ENCODE measurements at regions not wholly inside any gene's neighbourhood (a gene's known extent, or its start where the extent isn't known, plus 50 kb on each side); places are given as distances from the start of the nearest gene placed in this dataset.

DNA sequence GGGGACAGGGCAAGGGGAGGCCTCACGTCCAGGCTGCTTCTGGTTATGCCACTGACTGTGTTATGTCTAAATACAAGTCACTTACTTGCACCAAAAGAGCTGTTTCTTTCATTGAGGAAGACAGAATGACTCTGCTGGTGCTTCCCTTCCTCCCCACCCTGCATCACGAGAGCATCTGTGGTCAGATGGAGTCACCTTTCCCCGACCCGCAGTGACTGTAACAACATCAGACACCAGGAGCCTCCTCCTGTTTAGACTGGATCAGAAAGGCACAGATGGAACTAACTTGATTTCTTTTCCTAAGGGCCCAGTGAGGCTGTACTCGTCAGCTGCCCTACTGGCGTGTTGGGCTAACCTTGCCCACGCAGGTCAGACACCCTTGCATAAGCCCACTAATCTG, 90.3 kb upstream of the ZNF536 start:
- TF ChIP-seq CTCF (IDR thresholded peaks at IDR 0.05; ENCODE audit: borderline replicate concordance, insufficient read depth, low read depth, low read length), result no peak
- no peak overlapping the region for H3K4me3 ChIP-seq (ENCODE audit: low read depth, low read length)

DNA sequence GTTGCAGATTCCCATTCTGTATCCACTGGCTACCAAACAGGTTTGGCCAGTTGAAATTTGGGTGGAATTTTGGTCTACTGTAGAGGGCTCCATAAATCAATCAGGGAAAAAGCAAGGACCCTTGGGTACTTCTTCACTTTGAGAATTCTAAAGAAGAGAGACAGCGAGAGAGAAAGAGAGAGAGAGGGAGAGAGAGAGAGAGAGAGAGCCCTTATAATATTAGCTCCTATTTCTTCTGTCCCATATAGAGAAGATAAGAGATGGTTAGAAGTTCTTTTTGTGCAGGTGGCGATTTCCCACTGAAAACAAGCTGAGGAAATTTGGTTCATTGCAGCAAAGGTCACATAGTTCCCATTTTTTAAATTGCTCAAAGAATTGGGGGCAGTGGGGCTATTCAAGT, 88.6 kb upstream of the ZNF536 start:
- no peak overlapping the region for H3K4me3 ChIP-seq (ENCODE audit: low read depth, low read length)
- TF ChIP-seq CTCF (IDR thresholded peaks at IDR 0.05; ENCODE audit: borderline replicate concordance, insufficient read depth, low read depth, low read length), result no peak

- TF ChIP-seq CTCF (IDR thresholded peaks at IDR 0.05; ENCODE audit: borderline replicate concordance, insufficient read depth, low read depth, low read length), result no peak
- H3K4me3 ChIP-seq (ENCODE audit: low read depth, low read length), result no peak overlapping the region
These were observed 88.0 kb upstream of the ZNF536 start for GRCh38 chr19:30284209-30284608.

DNA sequence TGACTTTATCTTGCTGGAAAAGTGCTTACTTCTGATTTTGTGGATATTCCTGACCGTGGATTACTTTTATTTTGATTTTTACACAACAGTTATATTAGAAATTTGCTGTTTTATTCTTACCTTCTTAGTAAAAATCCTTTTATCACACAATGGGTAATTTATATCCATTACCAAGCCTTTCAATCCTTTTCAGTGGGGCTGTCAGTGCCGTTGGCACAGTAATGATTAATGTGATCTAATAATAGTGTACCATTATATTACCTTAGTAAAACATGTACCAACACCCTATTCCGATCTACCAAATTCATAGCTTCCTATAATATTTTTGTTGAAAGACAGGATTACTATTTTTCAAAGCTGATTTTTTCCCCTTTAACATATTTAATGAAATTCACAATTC, 87.3 kb upstream of the ZNF536 start:
- no peak for TF ChIP-seq CTCF (IDR thresholded peaks at IDR 0.05; ENCODE audit: borderline replicate concordance, insufficient read depth, low read depth, low read length)
- no peak overlapping the region for H3K4me3 ChIP-seq (ENCODE audit: low read depth, low read length)

DNA sequence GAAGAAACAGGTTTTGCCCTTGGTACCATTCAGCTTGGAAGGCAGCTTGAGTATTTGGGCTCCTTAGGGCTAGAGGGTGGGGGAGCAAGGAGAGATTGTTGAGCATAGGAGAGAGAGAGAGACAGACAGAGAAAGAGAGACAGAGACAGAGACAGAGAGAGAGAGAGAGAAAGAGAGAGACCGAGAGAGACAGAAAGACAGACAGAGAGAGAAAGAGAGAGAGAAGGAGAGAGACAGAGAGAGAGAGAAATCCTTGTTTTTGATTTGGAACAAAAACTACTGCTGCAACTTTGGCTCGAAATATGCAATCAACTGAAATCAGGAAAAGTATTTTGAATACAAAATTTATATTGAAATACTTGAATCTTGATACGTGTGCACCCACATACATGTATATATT, 85.8 kb upstream of the ZNF536 start:
- TF ChIP-seq CTCF (IDR thresholded peaks at IDR 0.05; ENCODE audit: borderline replicate concordance, insufficient read depth, low read depth, low read length), result no peak
- no peak overlapping the region for H3K4me3 ChIP-seq (ENCODE audit: low read depth, low read length)

- no peak overlapping the region for H3K4me3 ChIP-seq (ENCODE audit: low read depth, low read length)
- no peak for TF ChIP-seq CTCF (IDR thresholded peaks at IDR 0.05; ENCODE audit: borderline replicate concordance, insufficient read depth, low read depth, low read length)
These were observed 84.9 kb upstream of the ZNF536 start for GRCh38 chr19:30287259-30287658.

GRCh38 chr19:30287973-30288372, 84.2 kb upstream of the ZNF536 start:
- no peak for TF ChIP-seq CTCF (IDR thresholded peaks at IDR 0.05; ENCODE audit: borderline replicate concordance, insufficient read depth, low read depth, low read length)
- no peak overlapping the region for H3K4me3 ChIP-seq (ENCODE audit: low read depth, low read length)
